ENCODE measurements at regions not wholly inside any gene's neighbourhood (a gene's known extent, or its start where the extent isn't known, plus 50 kb on each side); places are given as distances from the start of the nearest gene placed in this dataset.
"Not testable (repeated sequence)": the region's sequence is repeated elsewhere in the genome, so short reads cannot be mapped to it uniquely, and the experiment has no call there.

- DNase-seq (ENCODE audit: low spot score in 2 of 2) (no peak), ATAC-seq (ENCODE audit: low read depth) (no peak)
- Mint-ChIP-seq H3K4me1 (peaks cover 4% of the 10 kb centered on the region), H3K36me3 (peaks cover 24% of the 10 kb centered on the region), H3K27me3 (no peaks in the 10 kb centered on the region), H3K27ac (no peak overlapping the region), H3K4me3 (no peak overlapping the region), H3K9me3 (peaks cover 4% of the 10 kb centered on the region)
These were observed 102.5 kb upstream of the MDM1 start for GRCh38 chr12:68434391-68435298.

GRCh38 chr12:68435299-68435637 lies 103.1 kb upstream of the MDM1 start:
- H3K27me3 Mint-ChIP-seq, result no peaks in the 10 kb centered on the region
- no peak overlapping the region for H3K4me3 Mint-ChIP-seq
- ATAC-seq (ENCODE audit: low read depth) (no peak), DNase-seq (ENCODE audit: low spot score in 2 of 2) (no peak)
- H3K9me3 Mint-ChIP-seq, result peaks cover 4% of the 10 kb centered on the region
- peaks cover 25% of the 10 kb centered on the region for H3K36me3 Mint-ChIP-seq
- peaks cover 8% of the 10 kb centered on the region for H3K4me1 Mint-ChIP-seq
- no peak overlapping the region for H3K27ac Mint-ChIP-seq

GRCh38 chr12:68435816-68436215 lies 103.7 kb upstream of the MDM1 start:
- H3K9me3 Mint-ChIP-seq, result peaks cover 4% of the 10 kb centered on the region
- no peak overlapping the region for H3K4me3 Mint-ChIP-seq
- peaks cover 25% of the 10 kb centered on the region for H3K36me3 Mint-ChIP-seq
- no peak for DNase-seq (ENCODE audit: low spot score in 2 of 2)
- H3K27me3 Mint-ChIP-seq, result no peaks in the 10 kb centered on the region
- no peak for ATAC-seq (ENCODE audit: low read depth)
- H3K27ac Mint-ChIP-seq, result no peak overlapping the region
- H3K4me1 Mint-ChIP-seq, result peaks cover 8% of the 10 kb centered on the region

- ATAC-seq (ENCODE audit: low read depth) (no peak), DNase-seq (ENCODE audit: low spot score in 2 of 2) (no peak)
- peaks cover 25% of the 10 kb centered on the region for H3K36me3 Mint-ChIP-seq
- H3K9me3 Mint-ChIP-seq, result peaks cover 6% of the 10 kb centered on the region
- no peaks in the 10 kb centered on the region for H3K27me3 Mint-ChIP-seq
- no peak overlapping the region for H3K27ac Mint-ChIP-seq
- H3K4me1 Mint-ChIP-seq, result peaks cover 13% of the 10 kb centered on the region
- H3K4me3 Mint-ChIP-seq, result no peak overlapping the region
These were observed 106.4 kb upstream of the MDM1 start for GRCh38 chr12:68438601-68439000.

- no peak for DNase-seq (ENCODE audit: low spot score in 2 of 2)
- peaks cover 16% of the 10 kb centered on the region for H3K4me1 Mint-ChIP-seq
- no peaks in the 10 kb centered on the region for H3K27me3 Mint-ChIP-seq
- H3K9me3 Mint-ChIP-seq, result peaks cover 10% of the 10 kb centered on the region
- H3K36me3 Mint-ChIP-seq, result peaks cover 22% of the 10 kb centered on the region
- ATAC-seq (ENCODE audit: low read depth), result peak; percentile 60
- peak overlapping the region; percentile 29 for H3K27ac Mint-ChIP-seq
- H3K4me3 Mint-ChIP-seq, result no peak overlapping the region
These were observed 107.3 kb upstream of the MDM1 start for GRCh38 chr12:68439368-68440045.

- Mint-ChIP-seq H3K27me3 (no peaks in the 10 kb centered on the region), H3K36me3 (peaks cover 19% of the 10 kb centered on the region), H3K27ac (peak overlapping the region; percentile 29), H3K4me1 (peaks cover 17% of the 10 kb centered on the region), H3K9me3 (peaks cover 10% of the 10 kb centered on the region), H3K4me3 (no peak overlapping the region)
- no peak for ATAC-seq (ENCODE audit: low read depth)
- no peak for DNase-seq (ENCODE audit: low spot score in 2 of 2)
These were observed 108.0 kb upstream of the MDM1 start for GRCh38 chr12:68440068-68440581.

GRCh38 chr12:68441167-68441566 lies 109.0 kb upstream of the MDM1 start:
- ATAC-seq (ENCODE audit: low read depth) (no peak), DNase-seq (ENCODE audit: low spot score in 2 of 2) (no peak)
- Mint-ChIP-seq H3K4me3 (peak overlapping the region; percentile 51), H3K36me3 (peaks cover 15% of the 10 kb centered on the region), H3K9me3 (peaks cover 8% of the 10 kb centered on the region), H3K4me1 (peaks cover 24% of the 10 kb centered on the region), H3K27ac (peak overlapping the region; percentile 81), H3K27me3 (no peaks in the 10 kb centered on the region)

- Mint-ChIP-seq H3K4me3 (peak overlapping the region; percentile 28), H3K27ac (peak overlapping the region; percentile 81), H3K4me1 (peaks cover 29% of the 10 kb centered on the region)
- H3K27me3 Mint-ChIP-seq; DNase-seq (ENCODE audit: low spot score in 2 of 2); ATAC-seq (ENCODE audit: low read depth); H3K36me3 Mint-ChIP-seq; H3K9me3 Mint-ChIP-seq: not testable (repeated sequence)
These were observed 110.3 kb upstream of the MDM1 start for GRCh38 chr12:68442353-68442972.

GRCh38 chr12:68443695-68444094 lies 111.5 kb upstream of the MDM1 start:
- Mint-ChIP-seq H3K4me1 (peaks cover 34% of the 10 kb centered on the region), H3K27ac (peak overlapping the region; percentile 83), H3K4me3 (peak overlapping the region; percentile 39)
- ATAC-seq (ENCODE audit: low read depth); DNase-seq (ENCODE audit: low spot score in 2 of 2); H3K9me3 Mint-ChIP-seq; H3K36me3 Mint-ChIP-seq; H3K27me3 Mint-ChIP-seq: not testable (repeated sequence)

- Mint-ChIP-seq H3K27ac (peak overlapping the region; percentile 70), H3K9me3 (peaks cover 6% of the 10 kb centered on the region), H3K4me3 (no peak overlapping the region), H3K4me1 (peaks cover 36% of the 10 kb centered on the region), H3K36me3 (peaks cover 7% of the 10 kb centered on the region), H3K27me3 (no peaks in the 10 kb centered on the region)
- ATAC-seq (ENCODE audit: low read depth) (no peak), DNase-seq (ENCODE audit: low spot score in 2 of 2) (no peak)
These were observed 113.7 kb upstream of the MDM1 start for GRCh38 chr12:68445824-68446223.

GRCh38 chr12:68446384-68446783 lies 114.2 kb upstream of the MDM1 start:
- H3K9me3 Mint-ChIP-seq, result peaks cover 6% of the 10 kb centered on the region
- ATAC-seq (ENCODE audit: low read depth), result no peak

GRCh38 chr12:68446901-68447796 lies 115.0 kb upstream of the MDM1 start:
- Mint-ChIP-seq H3K27me3 (no peaks in the 10 kb centered on the region), H3K36me3 (peaks cover 5% of the 10 kb centered on the region), H3K4me3 (peak overlapping the region; percentile 57), H3K27ac (peak overlapping the region; percentile 70), H3K4me1 (peaks cover 43% of the 10 kb centered on the region), H3K9me3 (peaks cover 6% of the 10 kb centered on the region)
- no peak for DNase-seq (ENCODE audit: low spot score in 2 of 2)
- no peak for ATAC-seq (ENCODE audit: low read depth)

More at GRCh38 chr12:68446384-68446783, 114.2 kb upstream of the MDM1 start:
- Mint-ChIP-seq H3K27ac (peak overlapping the region; percentile 70), H3K36me3 (peaks cover 7% of the 10 kb centered on the region), H3K27me3 (no peaks in the 10 kb centered on the region), H3K4me3 (peak overlapping the region; percentile 16), H3K4me1 (peaks cover 39% of the 10 kb centered on the region)
- no peak for DNase-seq (ENCODE audit: low spot score in 2 of 2)

- Mint-ChIP-seq H3K4me3 (peak overlapping the region; percentile 77), H3K9me3 (peaks cover 6% of the 10 kb centered on the region), H3K27me3 (no peaks in the 10 kb centered on the region), H3K4me1 (peaks cover 43% of the 10 kb centered on the region), H3K36me3 (peaks cover 5% of the 10 kb centered on the region), H3K27ac (peak overlapping the region; percentile 70)
- no peak for ATAC-seq (ENCODE audit: low read depth)
- no peak for DNase-seq (ENCODE audit: low spot score in 2 of 2)
These were observed 115.7 kb upstream of the MDM1 start for GRCh38 chr12:68447797-68448260.

All from memory B cell (primary cell).